SK-N-SH treated with all-trans-retinoic acid at 6 μM for 48 hours (cell line): ENCODE measurements at regions not wholly inside any gene's neighbourhood (a gene's known extent, or its start where the extent isn't known, plus 50 kb on each side); places are given as distances from the start of the nearest gene placed in this dataset.
"Not testable (repeated sequence)": the region's sequence is repeated elsewhere in the genome, so short reads cannot be mapped to it uniquely, and the experiment has no call there.

Source experiments
- ATAC-seq: fragments of 200-7000 bp; cut with Tn5 transposase; 3 replicates; pipeline ENCODE4 v1.9.1; 2020; ENCODE audit warnings: mild to moderate bottlenecking, moderate library complexity
- BACH2 ChIP-seq: fragments of 250-450 bp; sonication (Bioruptor Pico); IDR thresholded peaks from 2 replicates; pipeline ENCODE4 v1.9.0; 2021; ENCODE audit warnings: mild to moderate bottlenecking, borderline replicate concordance
- CSDC2 ChIP-seq: fragments of 250-450 bp; sonication (Bioruptor Pico); IDR thresholded peaks from 2 replicates; pipeline ENCODE4 v1.5.0; 2020; ENCODE audit warnings: mild to moderate bottlenecking, moderate library complexity
- CSRNP3 ChIP-seq: fragments of 250-450 bp; sonication (Bioruptor Pico); IDR thresholded peaks from 2 replicates; pipeline ENCODE4 v1.5.1; 2021; ENCODE audit warnings: mild to moderate bottlenecking, moderate library complexity
- ESRRG ChIP-seq: fragments of 250-450 bp; sonication (Bioruptor Pico); IDR thresholded peaks from 2 replicates; pipeline ENCODE4 v1.6.1; 2021; ENCODE audit warnings: mild to moderate bottlenecking
- GLIS3 ChIP-seq: fragments of 250-450 bp; sonication (Bioruptor Pico); IDR thresholded peaks from 2 replicates; pipeline ENCODE4 v1.5.0; 2020; ENCODE audit warnings: mild to moderate bottlenecking, moderate library complexity
- ISL1 ChIP-seq: fragments of 250-450 bp; sonication (Bioruptor Pico); IDR thresholded peaks from 2 replicates; pipeline ENCODE4 v2.1.2; 2022; ENCODE audit warnings: mild to moderate bottlenecking, moderate library complexity
- OSR1 ChIP-seq: fragments of 250-450 bp; sonication (Bioruptor Pico); IDR thresholded peaks from 2 replicates; pipeline ENCODE4 v1.8.0; 2022; ENCODE audit warnings: moderate library complexity, mild to moderate bottlenecking, inconsistent platforms
- PATZ1 ChIP-seq: fragments of 250-450 bp; sonication (Bioruptor Pico); IDR thresholded peaks from 2 replicates; pipeline ENCODE4 v1.8.0; 2020; ENCODE audit warnings: mild to moderate bottlenecking, moderate library complexity, borderline replicate concordance
- POU6F1 ChIP-seq: fragments of 250-450 bp; sonication (Bioruptor Pico); IDR thresholded peaks from 2 replicates; pipeline ENCODE4 v1.8.0; 2021; ENCODE audit warnings: low read depth, mild to moderate bottlenecking, moderate library complexity, borderline replicate concordance
- PPARA ChIP-seq: fragments of 250-450 bp; sonication (Bioruptor Pico); IDR thresholded peaks from 2 replicates; pipeline ENCODE4 v1.5.0; 2020; ENCODE audit warnings: mild to moderate bottlenecking, borderline replicate concordance
- RARB ChIP-seq: fragments of 250-450 bp; sonication (Bioruptor Pico); IDR thresholded peaks from 2 replicates; pipeline ENCODE4 v1.8.0; 2021; ENCODE audit warnings: mild to moderate bottlenecking, moderate library complexity
- SNAI2 ChIP-seq: fragments of 250-450 bp; sonication (Bioruptor Pico); IDR thresholded peaks from 2 replicates; pipeline ENCODE4 v1.5.0; 2020; ENCODE audit warnings: mild to moderate bottlenecking, moderate library complexity
- TCF4 ChIP-seq: fragments of 250-450 bp; sonication (Bioruptor Pico); IDR thresholded peaks from 2 replicates; pipeline ENCODE4 v1.8.0; 2021; ENCODE audit warnings: mild to moderate bottlenecking, moderate library complexity, borderline replicate concordance
- TOX ChIP-seq: fragments of 250-450 bp; sonication (Bioruptor Pico); IDR thresholded peaks from 2 replicates; pipeline ENCODE4 v1.8.0; 2021; ENCODE audit warnings: mild to moderate bottlenecking, moderate library complexity, borderline replicate concordance
- TSHZ2 ChIP-seq: fragments of 250-450 bp; sonication (Bioruptor Pico); IDR thresholded peaks from 2 replicates; pipeline ENCODE4 v1.5.0; 2020; ENCODE audit warnings: mild to moderate bottlenecking, moderate library complexity
- ZC3H10 ChIP-seq: fragments of 250-450 bp; sonication (Bioruptor Pico); IDR thresholded peaks from 2 replicates; pipeline ENCODE4 v1.5.1; 2021; ENCODE audit warnings: mild to moderate bottlenecking, moderate library complexity
- ZFP3 ChIP-seq: fragments of 250-450 bp; sonication (Bioruptor Pico); IDR thresholded peaks from 2 replicates; pipeline ENCODE4 v1.5.0; 2020; ENCODE audit warnings: mild to moderate bottlenecking, moderate library complexity
- ZFP30 ChIP-seq: fragments of 450-650 bp; formaldehyde crosslinking; IDR thresholded peaks from 2 replicates; pipeline ENCODE4 v1.5.0; 2022; ENCODE audit warnings: mild to moderate bottlenecking, moderate library complexity
- ZNF565 ChIP-seq: fragments of 450-650 bp; formaldehyde crosslinking; conservative IDR thresholded peaks from 2 replicates; pipeline ENCODE4 v1.5.0; 2020; ENCODE audit warnings: low read depth, mild to moderate bottlenecking, moderate library complexity
- ZNF70 ChIP-seq: fragments of 450-650 bp; formaldehyde crosslinking; IDR thresholded peaks from 2 replicates; pipeline ENCODE4 v1.5.0; 2020; ENCODE audit warnings: mild to moderate bottlenecking, moderate library complexity
- ZNF8 ChIP-seq: fragments of 450-650 bp; formaldehyde crosslinking; IDR thresholded peaks from 2 replicates; pipeline ENCODE4 v1.5.0; 2020; ENCODE audit warnings: mild to moderate bottlenecking, moderate library complexity

- TF ChIP-seq ZFP30 (CRISPR knock-in tag) (no peak), TCF4 (no peak), ZC3H10 (CRISPR knock-in tag) (no peak), GLIS3 (CRISPR knock-in tag) (no peak), CSDC2 (CRISPR knock-in tag) (no peak), SNAI2 (CRISPR knock-in tag) (no peak), ISL1 (no peak), ESRRG (CRISPR knock-in tag) (no peak), ZFP3 (CRISPR knock-in tag) (no peak)
- ATAC-seq: no peak
Measured at GRCh38 chr1:182331387-182331786, 60.2 kb downstream of the GLUL start.

- TF ChIP-seq ZC3H10 (CRISPR knock-in tag) (no peak), ZNF70 (CRISPR knock-in tag) (no peak), GLIS3 (CRISPR knock-in tag) (no peak), ISL1 (no peak), TSHZ2 (CRISPR knock-in tag) (no peak)
- TF ChIP-seq, all 23 proteins: peak for 0
- ATAC-seq: no peak
Measured at GRCh38 chr1:182330303-182330702, 61.3 kb downstream of the GLUL start.

- ATAC-seq: no peak
- TF ChIP-seq PPARA (CRISPR knock-in tag): no peak
- no peak for TF ChIP-seq OSR1 (CRISPR knock-in tag)
- no peak for TF ChIP-seq ISL1
- no peak for TF ChIP-seq BACH2
- no peak for TF ChIP-seq TOX
- TF ChIP-seq ZNF70 (CRISPR knock-in tag): no peak
- no peak for TF ChIP-seq PATZ1 (CRISPR knock-in tag)
- TF ChIP-seq ZNF565: no peak
- TF ChIP-seq CSRNP3 (CRISPR knock-in tag): no peak
- no peak for TF ChIP-seq RARB (CRISPR knock-in tag)
- no peak for TF ChIP-seq ZC3H10 (CRISPR knock-in tag)
- no peak for TF ChIP-seq TCF4
- TF ChIP-seq POU6F1 (CRISPR knock-in tag): no peak
- no peak for TF ChIP-seq CSDC2 (CRISPR knock-in tag)
Measured at GRCh38 chr1:182329471-182329870, 62.1 kb downstream of the GLUL start.

GRCh38 chr1:182328591-182328990, 63.0 kb downstream of the GLUL start:
- no peak for ATAC-seq
- TF ChIP-seq ESRRG (CRISPR knock-in tag) (no peak), ZNF8 (CRISPR knock-in tag) (no peak)
- TF ChIP-seq, all 23 proteins: peak for 0

GRCh38 chr1:182325339-182325738, 66.3 kb downstream of the GLUL start:
- TF ChIP-seq TCF4: no peak
- TF ChIP-seq, all 23 proteins: peak for 0
- no peak for ATAC-seq

GRCh38 chr1:182321532-182321931, 70.1 kb downstream of the GLUL start:
- ATAC-seq: not testable (repeated sequence)
